Breast epithelium (tissue), 4 donors: ENCODE measurements at regions not wholly inside any gene's neighbourhood (a gene's known extent, or its start where the extent isn't known, plus 50 kb on each side); places are given as distances from the start of the nearest gene placed in this dataset.

Experiments used
- DNase-seq, 2 donors: peaks; one replicate each; pipeline ENCODE4 v3.0.0-alpha.2; 2019; ENCODE audit warnings: low spot score in 2 of 2
- H3K27ac ChIP-seq, 2 donors: fragments of 200-600 bp; sonication (generic) in 1 of 2; one replicate each; pipeline ENCODE4 v1.5.1; 2016 to 2019; ENCODE audit warnings: mild to moderate bottlenecking in 1 of 2
- H3K27me3 ChIP-seq, 2 donors: fragments of 200-600 bp; sonication (generic) in 1 of 2; one replicate each; pipeline versions ENCODE4 v1.5.1 to v1.6.0; 2017 to 2019; ENCODE audit warnings: control low read depth in 1 of 2, mild to moderate bottlenecking in 1 of 2
- H3K36me3 ChIP-seq: fragments of 200-600 bp; one replicate; pipeline ENCODE4 v1.5.1; 2019
- H3K4me1 ChIP-seq, 2 donors: fragments of 200-600 bp; sonication (generic); one replicate each; pipeline ENCODE4 v1.5.1; 2016 to 2019; ENCODE audit warnings: control low read depth in 1 of 2
- H3K4me3 ChIP-seq, 3 donors: fragments of 200-600 bp; sonication (generic); 1 replicate in 2 of 3; 2 replicates in 1 of 3; pipeline ENCODE4 v1.5.1; 2016 to 2019; ENCODE audit warnings: mild to moderate bottlenecking in 3 of 3, moderate library complexity in 2 of 3
- H3K9me3 ChIP-seq, 2 donors: fragments of 200-600 bp; sonication (generic) in 1 of 2; one replicate each; pipeline ENCODE4 v1.5.1; 2016 to 2019; ENCODE audit warnings: control low read depth in 1 of 2
- POLR2A ChIP-seq: fragments of 450-650 bp; IDR thresholded peaks from one replicate; pipeline ENCODE4 v1.6.1; 2016; ENCODE audit warnings: antibody characterized with exemption, mild to moderate bottlenecking, moderate library complexity
- POLR2AphosphoS5 ChIP-seq, 3 donors: sonication (generic); formaldehyde crosslinking; IDR thresholded peaks; one replicate each; pipeline ENCODE4 v1.6.1; 2017; ENCODE audit warnings: antibody characterized with exemption in 3 of 3
- intact Hi-C: fragments of 100-400 bp; cut with DNase I; formaldehyde crosslinking; loops from one replicate; pipeline ENCODE4 v1.15.1; 2023; ENCODE audit warnings: low total_unique reads
- TF ChIP-seq, protein P1 (sequence below), 3 donors: fragments of 450-650 bp; IDR thresholded peaks; one replicate each; pipeline ENCODE4 v1.5.1; 2016 to 2017; ENCODE audit warnings: antibody characterized with exemption in 3 of 3, mild to moderate bottlenecking in 3 of 3, moderate library complexity in 3 of 3

DNA sequence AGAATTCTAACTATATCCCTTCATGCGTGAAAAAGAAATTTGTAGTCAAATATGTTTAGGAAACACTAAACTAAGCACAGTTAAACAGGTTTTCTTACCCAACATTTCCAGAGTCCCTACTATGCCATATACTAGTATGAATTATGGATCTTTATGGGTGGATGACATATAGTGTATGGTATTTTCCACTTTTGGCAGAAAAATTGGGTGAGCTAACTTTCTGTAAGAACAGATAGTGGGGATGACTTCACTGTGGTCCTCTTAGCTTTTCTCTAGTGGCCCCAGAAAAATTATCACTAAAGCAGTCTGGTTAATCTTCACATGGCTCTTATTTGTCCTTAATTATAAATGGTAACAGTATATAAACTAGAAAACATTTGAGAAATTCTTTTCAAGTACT is 240.0 kb upstream of the GULP1 start:
- Histone ChIP-seq H3K4me1 (no peaks in the 10 kb centered on the region), H3K9me3 (no peaks in the 10 kb centered on the region), H3K27me3 (no peaks in the 10 kb centered on the region), H3K27ac (no peak overlapping the region), H3K4me3 (no peak overlapping the region), H3K36me3 (no peaks in the 10 kb centered on the region)
- TF ChIP-seq, protein P1, sequence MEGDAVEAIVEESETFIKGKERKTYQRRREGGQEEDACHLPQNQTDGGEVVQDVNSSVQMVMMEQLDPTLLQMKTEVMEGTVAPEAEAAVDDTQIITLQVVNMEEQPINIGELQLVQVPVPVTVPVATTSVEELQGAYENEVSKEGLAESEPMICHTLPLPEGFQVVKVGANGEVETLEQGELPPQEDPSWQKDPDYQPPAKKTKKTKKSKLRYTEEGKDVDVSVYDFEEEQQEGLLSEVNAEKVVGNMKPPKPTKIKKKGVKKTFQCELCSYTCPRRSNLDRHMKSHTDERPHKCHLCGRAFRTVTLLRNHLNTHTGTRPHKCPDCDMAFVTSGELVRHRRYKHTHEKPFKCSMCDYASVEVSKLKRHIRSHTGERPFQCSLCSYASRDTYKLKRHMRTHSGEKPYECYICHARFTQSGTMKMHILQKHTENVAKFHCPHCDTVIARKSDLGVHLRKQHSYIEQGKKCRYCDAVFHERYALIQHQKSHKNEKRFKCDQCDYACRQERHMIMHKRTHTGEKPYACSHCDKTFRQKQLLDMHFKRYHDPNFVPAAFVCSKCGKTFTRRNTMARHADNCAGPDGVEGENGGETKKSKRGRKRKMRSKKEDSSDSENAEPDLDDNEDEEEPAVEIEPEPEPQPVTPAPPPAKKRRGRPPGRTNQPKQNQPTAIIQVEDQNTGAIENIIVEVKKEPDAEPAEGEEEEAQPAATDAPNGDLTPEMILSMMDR (IDR thresholded peaks at IDR 0.05): no peak
- TF ChIP-seq POLR2AphosphoS5 (IDR thresholded peaks at IDR 0.05) (no peak), POLR2A (no peak)
- intact Hi-C loops: no loop called here
- DNase-seq: no peak

DNA sequence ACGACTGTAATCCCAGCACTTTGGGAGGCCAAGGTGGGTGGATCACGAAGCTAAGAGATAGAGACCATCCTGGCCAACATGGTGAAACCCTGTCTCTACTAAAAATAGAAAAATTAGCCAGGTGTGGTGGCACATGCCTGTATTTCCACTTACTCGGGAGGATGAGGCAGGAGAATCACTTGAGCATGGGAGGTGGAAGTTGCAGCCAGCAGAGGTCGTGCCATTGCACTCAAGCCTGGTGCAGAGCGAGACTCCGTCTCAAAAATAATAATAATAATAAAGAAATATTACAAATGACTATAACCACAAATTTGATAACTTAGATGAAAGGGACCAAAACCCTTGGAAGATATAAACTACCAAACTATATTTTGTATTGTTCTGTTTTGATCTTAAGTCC is 226.3 kb upstream of the GULP1 start:
- Histone ChIP-seq H3K27me3 (no peaks in the 10 kb centered on the region), H3K4me1 (no peaks in the 10 kb centered on the region), H3K9me3 (no peaks in the 10 kb centered on the region), H3K27ac (no peak overlapping the region), H3K36me3 (no peaks in the 10 kb centered on the region), H3K4me3 (no peak overlapping the region)
- DNase-seq: no peak
- intact Hi-C loops: no loop called here
- no peak for TF ChIP-seq POLR2AphosphoS5 (IDR thresholded peaks at IDR 0.05)
- TF ChIP-seq, protein P1 (IDR thresholded peaks at IDR 0.05): no peak
- TF ChIP-seq POLR2A: no peak

DNA sequence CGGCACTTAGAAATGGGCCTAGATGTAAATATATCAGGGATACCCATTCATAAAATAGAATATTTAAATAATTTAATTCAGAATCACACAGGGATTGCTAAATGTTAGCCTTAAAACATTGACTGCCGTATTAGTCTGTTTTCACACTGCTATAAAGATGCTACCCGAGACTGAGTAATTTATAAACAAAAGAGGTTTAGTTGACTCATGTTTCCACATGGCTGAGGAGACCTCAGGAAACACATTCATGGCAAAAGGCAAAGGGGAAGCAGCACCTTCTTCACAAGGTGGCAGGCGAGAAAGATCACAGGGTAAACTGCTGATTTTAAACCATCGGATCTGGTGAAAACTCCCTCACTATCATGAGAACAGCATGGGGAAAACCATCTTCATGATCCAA is 223.6 kb upstream of the GULP1 start:
- Histone ChIP-seq H3K9me3 (peaks cover 7 to 8% of the 10 kb centered on the region in 2 donors), H3K4me1 (no peaks in the 10 kb centered on the region), H3K4me3 (no peak overlapping the region), H3K27me3 (no peaks in the 10 kb centered on the region), H3K27ac (no peak overlapping the region), H3K36me3 (no peaks in the 10 kb centered on the region)
- TF ChIP-seq, protein P1 (IDR thresholded peaks at IDR 0.05): no peak
- DNase-seq: no peak
- intact Hi-C loops: no loop called here

DNA sequence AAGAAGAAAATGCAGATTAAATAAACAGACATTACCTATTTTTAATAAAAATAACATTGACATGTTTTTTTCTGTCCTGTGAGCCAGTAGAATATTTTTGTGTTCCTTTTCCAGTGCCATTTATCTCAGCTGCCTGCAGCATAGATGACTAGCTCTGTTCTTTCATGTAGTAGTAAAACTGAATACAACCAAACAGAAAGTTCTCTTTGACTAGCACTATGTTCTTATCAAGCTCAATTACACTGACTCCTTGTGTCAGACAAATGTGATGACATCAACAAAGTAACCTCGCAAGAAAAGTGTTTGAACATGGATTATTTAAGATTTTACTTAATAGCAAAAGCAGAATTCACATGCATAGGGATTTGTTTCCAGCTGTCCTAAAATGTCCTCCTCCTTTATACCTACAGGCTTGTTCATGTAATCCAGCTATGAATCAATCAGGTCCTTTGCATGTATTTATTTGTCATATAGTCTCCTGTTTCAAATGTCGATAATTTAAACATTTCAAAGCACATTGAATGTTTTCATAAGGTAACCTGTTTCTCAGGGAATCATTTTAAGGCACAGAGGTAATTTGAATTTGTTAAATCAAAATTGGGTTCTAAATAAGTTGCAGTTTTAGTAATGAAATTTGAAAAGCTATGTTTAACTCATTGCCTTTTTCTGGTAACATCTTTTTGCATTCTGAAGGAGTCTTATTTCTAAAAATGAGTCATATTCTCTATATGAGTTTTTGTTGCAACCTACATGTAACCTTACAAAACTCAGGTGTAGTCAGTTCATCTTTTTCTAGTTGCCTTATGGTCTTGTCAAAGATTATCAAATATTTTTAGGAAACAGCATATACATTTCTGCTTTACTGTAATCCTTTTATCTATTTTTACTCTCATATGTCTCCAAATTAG is 215.3 kb upstream of the GULP1 start:
- Histone ChIP-seq H3K9me3 (peaks cover 12 to 16% of the 10 kb centered on the region in 2 donors), H3K27me3 (no peaks in the 10 kb centered on the region), H3K27ac (no peak overlapping the region), H3K4me3 (no peak overlapping the region), H3K36me3 (no peaks in the 10 kb centered on the region), H3K4me1 (no peaks in the 10 kb centered on the region)
- TF ChIP-seq, protein P1 (IDR thresholded peaks at IDR 0.05): no peak
- TF ChIP-seq POLR2A (no peak), POLR2AphosphoS5 (IDR thresholded peaks at IDR 0.05) (no peak)
- no peak for DNase-seq
- intact Hi-C loops: no loop called here

DNA sequence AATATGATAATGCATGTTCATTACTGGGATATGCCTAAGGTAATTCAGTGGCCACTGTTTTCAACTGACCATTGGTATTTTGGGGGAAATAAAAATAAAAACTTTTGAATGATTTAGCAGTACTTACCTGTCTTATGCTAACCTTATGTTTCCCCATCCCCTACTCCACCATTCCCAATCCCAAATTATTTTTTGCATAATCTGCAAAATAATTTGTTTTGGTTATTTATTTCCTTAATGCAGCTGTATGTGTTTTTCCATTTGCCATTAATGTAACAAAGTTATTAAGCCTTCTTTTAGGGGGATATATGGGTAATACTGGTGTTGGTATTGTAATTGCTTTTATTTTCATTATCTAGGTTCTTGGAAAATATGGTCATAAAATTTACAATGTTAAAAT is 213.9 kb upstream of the GULP1 start:
- no peaks in the 10 kb centered on the region for H3K4me1 ChIP-seq
- no peak overlapping the region for H3K27ac ChIP-seq
- no peaks in the 10 kb centered on the region for H3K36me3 ChIP-seq
- no peak overlapping the region for H3K4me3 ChIP-seq
- no peak for DNase-seq
- TF ChIP-seq POLR2A: no peak
- no peak for TF ChIP-seq POLR2AphosphoS5 (IDR thresholded peaks at IDR 0.05)
- TF ChIP-seq, protein P1 (IDR thresholded peaks at IDR 0.05): no peak
- H3K9me3 ChIP-seq: peaks cover 6 to 10% of the 10 kb centered on the region in 2 donors
- intact Hi-C loops: no loop called here
- no peaks in the 10 kb centered on the region for H3K27me3 ChIP-seq
